ENCODE measurements at regions not wholly inside any gene's neighbourhood (a gene's known extent, or its start where the extent isn't known, plus 50 kb on each side); places are given as distances from the start of the nearest gene placed in this dataset.

- TF ChIP-seq CTCF (IDR thresholded peaks at IDR 0.05; ENCODE audit: low read depth, low read length, missing input control) (no peak), ZBTB33 (IDR thresholded peaks at IDR 0.05) (no peak)
Measured at GRCh38 chrX:115419069-115419468, 129.6 kb downstream of the LUZP4 start.
